Esophagus squamous epithelium (tissue), 5 donors: ENCODE measurements at regions not wholly inside any gene's neighbourhood (a gene's known extent, or its start where the extent isn't known, plus 50 kb on each side); places are given as distances from the start of the nearest gene placed in this dataset.

ENCODE experiments used
- DNase-seq: peaks from one replicate; lab custom pipeline; 2025; lab: John Stamatoyannopoulos, UW
- H3K27ac ChIP-seq, 4 donors: fragments of 200-600 bp; sonication (generic); one replicate each; pipeline ENCODE4 v1.5.1; 2016 to 2019; ENCODE audit warnings: mild to moderate bottlenecking in 1 of 4
- H3K27me3 ChIP-seq, 4 donors: fragments of 200-600 bp; sonication (generic); 1 replicate in 3 of 4; 2 replicates in 1 of 4; pipeline versions ENCODE4 v1.5.1 to v1.6.0; 2017 to 2021; ENCODE audit warnings: antibody characterized with exemption in 1 of 4
- H3K36me3 ChIP-seq, 3 donors: fragments of 200-600 bp; sonication (generic); one replicate each; pipeline ENCODE4 v1.5.1; 2016 to 2019
- H3K4me1 ChIP-seq, 3 donors: fragments of 200-600 bp; sonication (generic); one replicate each; pipeline ENCODE4 v1.5.1; 2017 to 2019
- H3K4me3 ChIP-seq, 4 donors: fragments of 200-600 bp; sonication (generic); 1 replicate in 3 of 4; 2 replicates in 1 of 4; pipeline ENCODE4 v1.5.1; 2016 to 2019; ENCODE audit warnings: mild to moderate bottlenecking in 2 of 4, moderate library complexity in 1 of 4
- H3K9me3 ChIP-seq, 3 donors: fragments of 200-600 bp; sonication (generic); one replicate each; pipeline ENCODE4 v1.5.1; 2016 to 2019
- CTCF ChIP-seq, 6 experiments: fragments of 450-650 bp in 4 of 6; fragments of 200-600 bp in 2 of 6; sonication (generic) in 2 of 6; IDR thresholded peaks; one replicate each; pipeline ENCODE4 v1.5.1; 2016 to 2019; ENCODE audit warnings: antibody characterized with exemption in 6 of 6, mild to moderate bottlenecking in 4 of 6, moderate library complexity in 4 of 6
- POLR2A ChIP-seq, 4 donors: fragments of 450-650 bp; IDR thresholded peaks; one replicate each; pipeline ENCODE4 v1.6.1; 2017; ENCODE audit warnings: antibody characterized with exemption in 4 of 4, mild to moderate bottlenecking in 4 of 4, moderate library complexity in 3 of 4
- WGBS, 2 donors: methylation state at CpG; one replicate each; pipeline ENCODE4 v1.1.5; 2018; 5-methylcytosine and 5-hydroxymethylcytosine counted together
- intact Hi-C: fragments of 100-400 bp; cut with DNase I; formaldehyde crosslinking; loops from one replicate; pipeline ENCODE4 v1.15.0; 2022
- donor health status: DM: yes; HTN: yes; CAD: no.

DNA sequence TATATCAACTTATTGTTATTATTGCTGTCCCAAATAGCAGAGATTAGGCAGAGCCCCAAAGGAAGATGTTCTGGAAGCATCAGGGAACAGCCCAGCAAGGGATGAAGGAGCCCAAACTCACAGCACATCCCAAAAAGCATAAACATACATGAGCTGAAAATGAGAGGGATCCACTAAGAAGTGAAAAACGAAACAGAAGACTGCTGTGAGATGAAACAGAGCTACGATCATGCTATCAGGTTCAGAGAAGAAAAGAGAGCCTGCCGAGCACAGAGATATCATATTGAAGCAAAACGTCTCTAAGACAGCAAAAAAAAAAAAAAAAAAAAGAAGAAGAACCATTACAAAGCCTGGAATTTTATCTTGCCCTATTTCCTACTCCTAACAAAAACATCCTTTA is 127.3 kb downstream of the ZNF608 start:
- Histone ChIP-seq H3K36me3 (no peaks in the 10 kb centered on the region), H3K4me1 (no peaks in the 10 kb centered on the region), H3K27ac (no peak overlapping the region), H3K4me3 (no peak overlapping the region), H3K27me3 (no peaks in the 10 kb centered on the region), H3K9me3 (no peaks in the 10 kb centered on the region)
- intact Hi-C loops = no loop called here
- 82 to 88% methylated on average over 4 of the region's 4 CpGs for WGBS, 2 donors
- no peak for DNase-seq
- TF ChIP-seq POLR2A (IDR thresholded peaks at IDR 0.05) (no peak), CTCF (IDR thresholded peaks at IDR 0.05) (no peak)

DNA sequence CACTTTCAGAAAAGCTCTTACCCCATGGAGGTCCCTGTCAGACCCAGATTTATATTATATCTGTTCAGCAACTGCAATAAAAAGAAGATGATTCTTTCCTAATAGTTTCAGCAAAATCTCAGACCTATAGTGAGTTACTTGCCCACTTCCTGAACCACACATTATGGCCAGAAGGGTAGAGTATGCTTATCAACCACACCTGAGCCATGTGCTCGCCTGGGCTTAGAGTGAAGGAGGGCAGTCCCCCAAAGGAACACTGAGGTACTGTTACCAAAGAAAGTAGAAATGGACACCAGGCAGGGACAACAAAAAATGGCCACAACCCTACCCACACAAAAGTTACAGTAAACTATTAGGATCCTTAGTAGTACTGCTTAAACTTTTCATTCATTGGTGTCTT is 128.7 kb downstream of the ZNF608 start:
- no peaks in the 10 kb centered on the region for H3K36me3 ChIP-seq
- H3K9me3 ChIP-seq = no peaks in the 10 kb centered on the region
- no peaks in the 10 kb centered on the region for H3K27me3 ChIP-seq
- H3K27ac ChIP-seq = no peak overlapping the region
- WGBS, 2 donors = 75 to 100% methylated on average over 1 of the region's 1 CpG
- no peak for DNase-seq
- TF ChIP-seq CTCF (IDR thresholded peaks at IDR 0.05) (no peak), POLR2A (IDR thresholded peaks at IDR 0.05) (no peak)
- H3K4me1 ChIP-seq = no peaks in the 10 kb centered on the region
- H3K4me3 ChIP-seq = no peak overlapping the region
- intact Hi-C loops = no loop called here

DNA sequence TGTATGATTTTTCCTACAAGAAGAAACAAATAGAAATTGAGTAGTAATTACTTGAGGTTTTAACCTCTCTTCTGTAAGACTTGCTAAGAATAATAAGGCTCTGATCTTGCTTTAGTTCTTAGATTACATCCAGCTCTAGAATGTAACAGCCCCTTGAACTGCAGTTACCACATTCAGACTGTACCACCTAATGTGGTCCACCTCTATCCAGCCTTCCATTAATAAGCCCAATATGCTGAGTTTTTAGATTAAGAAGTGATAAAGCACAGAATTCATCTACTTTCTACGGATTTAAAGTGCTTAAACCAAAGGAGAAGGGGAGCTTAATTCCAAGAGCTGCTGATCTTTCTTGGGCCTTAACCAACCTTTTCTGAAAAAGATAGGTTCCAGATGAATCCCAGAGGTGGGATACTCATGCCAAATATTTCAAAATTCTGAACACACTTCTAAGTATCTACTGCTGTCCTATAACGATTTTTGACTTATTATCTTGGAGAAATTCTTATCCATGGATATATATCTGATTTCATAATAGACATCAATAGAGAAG is 131.5 kb downstream of the ZNF608 start:
- H3K27ac ChIP-seq = no peak overlapping the region
- H3K27me3 ChIP-seq = no peaks in the 10 kb centered on the region
- intact Hi-C loops = no loop called here
- TF ChIP-seq POLR2A (IDR thresholded peaks at IDR 0.05) = no peak
- no peak for TF ChIP-seq CTCF (IDR thresholded peaks at IDR 0.05)
- H3K4me1 ChIP-seq = no peaks in the 10 kb centered on the region
- H3K36me3 ChIP-seq = no peaks in the 10 kb centered on the region
- no peak for DNase-seq
- H3K9me3 ChIP-seq = no peaks in the 10 kb centered on the region
- 74 to 81% methylated on average over 2 of the region's 2 CpGs for WGBS, 2 donors
- no peak overlapping the region for H3K4me3 ChIP-seq

- TF ChIP-seq CTCF (IDR thresholded peaks at IDR 0.05) (no peak), POLR2A (IDR thresholded peaks at IDR 0.05) (no peak)
- Histone ChIP-seq H3K27ac (no peak overlapping the region), H3K9me3 (no peaks in the 10 kb centered on the region), H3K27me3 (no peaks in the 10 kb centered on the region), H3K4me1 (no peaks in the 10 kb centered on the region), H3K4me3 (no peak overlapping the region), H3K36me3 (no peaks in the 10 kb centered on the region)
- no peak for DNase-seq
- 0 to 19% methylated on average over 1 of the region's 1 CpG for WGBS, 2 donors
- intact Hi-C loops = no loop called here
Measured at GRCh38 chr5:124614105-124614504, 132.3 kb downstream of the ZNF608 start.

- H3K27ac ChIP-seq = no peak overlapping the region
- DNase-seq = no peak
- H3K36me3 ChIP-seq = no peaks in the 10 kb centered on the region
- no peak overlapping the region for H3K4me3 ChIP-seq
- intact Hi-C loops = no loop called here
- H3K27me3 ChIP-seq = no peaks in the 10 kb centered on the region
- no peaks in the 10 kb centered on the region for H3K4me1 ChIP-seq
- TF ChIP-seq POLR2A (IDR thresholded peaks at IDR 0.05) = no peak
- TF ChIP-seq CTCF (IDR thresholded peaks at IDR 0.05) = no peak
- H3K9me3 ChIP-seq = no peaks in the 10 kb centered on the region
- WGBS, 2 donors = 91% methylated on average over 3 of the region's 3 CpGs
Measured at GRCh38 chr5:124613273-124613953, 133.0 kb downstream of the ZNF608 start.
